Ishikawa (cell line): ENCODE measurements at regions not wholly inside any gene's neighbourhood (a gene's known extent, or its start where the extent isn't known, plus 50 kb on each side); places are given as distances from the start of the nearest gene placed in this dataset.

ENCODE experiments used
- CEBPB ChIP-seq: IDR thresholded peaks from 2 replicates; pipeline ENCODE4 v1.6.1; 2012
- CREB1 ChIP-seq: IDR thresholded peaks from 2 replicates; pipeline ENCODE4 v1.6.1; 2012; ENCODE audit warnings: low read depth
- EGR1 ChIP-seq: IDR thresholded peaks from 2 replicates; pipeline ENCODE4 v1.6.1; 2012
- EP300 ChIP-seq: IDR thresholded peaks from 2 replicates; pipeline ENCODE4 v1.6.1; 2012; ENCODE audit warnings: borderline replicate concordance
- FOXM1 ChIP-seq: IDR thresholded peaks from 2 replicates; pipeline ENCODE4 v1.6.1; 2012; ENCODE audit warnings: low read depth, borderline replicate concordance
- NFIC ChIP-seq: IDR thresholded peaks from 2 replicates; pipeline ENCODE4 v1.6.1; 2012
- RAD21 ChIP-seq: IDR thresholded peaks from 2 replicates; pipeline ENCODE4 v1.6.1; 2012; ENCODE audit warnings: low read depth
- TAF1 ChIP-seq: IDR thresholded peaks from 2 replicates; pipeline ENCODE4 v1.6.1; 2012; ENCODE audit warnings: low read depth, mild to moderate bottlenecking
- TCF12 ChIP-seq: IDR thresholded peaks from 2 replicates; pipeline ENCODE4 v1.6.1; 2012; ENCODE audit warnings: low read depth
- TEAD4 ChIP-seq: IDR thresholded peaks from 2 replicates; pipeline ENCODE4 v1.6.1; 2012
- YY1 ChIP-seq: IDR thresholded peaks from 2 replicates; pipeline ENCODE4 v1.6.1; 2012; ENCODE audit warnings: low read depth
- ZBTB7A ChIP-seq: IDR thresholded peaks from 2 replicates; pipeline ENCODE4 v1.6.1; 2012; ENCODE audit warnings: low read depth
- TF ChIP-seq, protein P1 (sequence below): IDR thresholded peaks from 2 replicates; pipeline ENCODE4 v1.6.1; 2012; ENCODE audit warnings: low read depth, mild to moderate bottlenecking
- TF ChIP-seq, protein P2 (sequence below): IDR thresholded peaks from 2 replicates; pipeline ENCODE4 v1.6.1; 2012
- TF ChIP-seq, protein P3 (sequence below): IDR thresholded peaks from 2 replicates; pipeline ENCODE4 v1.6.1; 2012

DNA sequence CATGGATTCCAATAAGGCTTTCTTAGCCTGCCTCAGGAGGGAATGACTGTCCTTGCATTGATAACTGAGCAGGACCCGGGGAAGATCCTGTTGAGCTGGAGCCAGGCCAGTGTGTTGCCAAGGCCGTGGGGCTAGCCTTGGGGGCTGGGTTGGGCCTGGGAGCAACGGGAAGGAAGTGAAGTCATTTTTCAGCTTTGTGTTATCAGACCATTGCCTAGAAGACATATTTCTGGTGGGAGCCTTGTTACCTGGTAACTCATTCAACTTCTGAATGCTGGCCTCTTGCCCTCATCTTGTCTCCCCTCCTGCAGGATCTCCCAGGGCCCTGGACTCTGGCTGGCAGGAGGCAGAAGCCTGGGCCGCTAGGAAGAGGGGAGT, 92.7 kb upstream of the MGAT5 start:
- TF ChIP-seq NFIC (no peak), TEAD4 (no peak)

DNA sequence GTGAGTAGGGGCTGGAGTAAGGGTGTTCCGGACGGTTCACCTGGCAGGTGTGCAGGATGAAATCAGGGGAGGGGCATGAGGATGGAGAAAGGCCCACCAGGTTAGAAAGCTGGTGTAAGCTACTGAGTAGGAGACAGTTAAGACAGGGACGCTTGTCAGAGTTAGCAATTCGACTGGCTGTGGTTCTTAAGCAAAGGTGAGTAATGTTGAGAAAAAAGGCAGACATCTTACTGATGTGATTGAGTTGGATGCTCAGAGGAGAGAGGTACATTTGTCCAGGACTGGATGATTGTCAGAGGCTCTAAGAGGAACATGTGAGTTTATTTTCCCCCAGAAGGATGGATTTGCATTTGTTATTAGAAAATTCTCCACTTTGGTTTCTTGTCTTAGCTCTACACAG, 90.5 kb upstream of the MGAT5 start:
- TF ChIP-seq, protein P1, sequence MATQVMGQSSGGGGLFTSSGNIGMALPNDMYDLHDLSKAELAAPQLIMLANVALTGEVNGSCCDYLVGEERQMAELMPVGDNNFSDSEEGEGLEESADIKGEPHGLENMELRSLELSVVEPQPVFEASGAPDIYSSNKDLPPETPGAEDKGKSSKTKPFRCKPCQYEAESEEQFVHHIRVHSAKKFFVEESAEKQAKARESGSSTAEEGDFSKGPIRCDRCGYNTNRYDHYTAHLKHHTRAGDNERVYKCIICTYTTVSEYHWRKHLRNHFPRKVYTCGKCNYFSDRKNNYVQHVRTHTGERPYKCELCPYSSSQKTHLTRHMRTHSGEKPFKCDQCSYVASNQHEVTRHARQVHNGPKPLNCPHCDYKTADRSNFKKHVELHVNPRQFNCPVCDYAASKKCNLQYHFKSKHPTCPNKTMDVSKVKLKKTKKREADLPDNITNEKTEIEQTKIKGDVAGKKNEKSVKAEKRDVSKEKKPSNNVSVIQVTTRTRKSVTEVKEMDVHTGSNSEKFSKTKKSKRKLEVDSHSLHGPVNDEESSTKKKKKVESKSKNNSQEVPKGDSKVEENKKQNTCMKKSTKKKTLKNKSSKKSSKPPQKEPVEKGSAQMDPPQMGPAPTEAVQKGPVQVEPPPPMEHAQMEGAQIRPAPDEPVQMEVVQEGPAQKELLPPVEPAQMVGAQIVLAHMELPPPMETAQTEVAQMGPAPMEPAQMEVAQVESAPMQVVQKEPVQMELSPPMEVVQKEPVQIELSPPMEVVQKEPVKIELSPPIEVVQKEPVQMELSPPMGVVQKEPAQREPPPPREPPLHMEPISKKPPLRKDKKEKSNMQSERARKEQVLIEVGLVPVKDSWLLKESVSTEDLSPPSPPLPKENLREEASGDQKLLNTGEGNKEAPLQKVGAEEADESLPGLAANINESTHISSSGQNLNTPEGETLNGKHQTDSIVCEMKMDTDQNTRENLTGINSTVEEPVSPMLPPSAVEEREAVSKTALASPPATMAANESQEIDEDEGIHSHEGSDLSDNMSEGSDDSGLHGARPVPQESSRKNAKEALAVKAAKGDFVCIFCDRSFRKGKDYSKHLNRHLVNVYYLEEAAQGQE = no peak
- TF ChIP-seq FOXM1 (no peak), TAF1 (no peak), CREB1 (no peak), EGR1 (no peak), TCF12 (no peak), ZBTB7A (no peak), RAD21 (no peak), TEAD4 (no peak), YY1 (no peak)
- TF ChIP-seq, protein P2, sequence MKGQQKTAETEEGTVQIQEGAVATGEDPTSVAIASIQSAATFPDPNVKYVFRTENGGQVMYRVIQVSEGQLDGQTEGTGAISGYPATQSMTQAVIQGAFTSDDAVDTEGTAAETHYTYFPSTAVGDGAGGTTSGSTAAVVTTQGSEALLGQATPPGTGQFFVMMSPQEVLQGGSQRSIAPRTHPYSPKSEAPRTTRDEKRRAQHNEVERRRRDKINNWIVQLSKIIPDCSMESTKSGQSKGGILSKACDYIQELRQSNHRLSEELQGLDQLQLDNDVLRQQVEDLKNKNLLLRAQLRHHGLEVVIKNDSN = no peak

DNA sequence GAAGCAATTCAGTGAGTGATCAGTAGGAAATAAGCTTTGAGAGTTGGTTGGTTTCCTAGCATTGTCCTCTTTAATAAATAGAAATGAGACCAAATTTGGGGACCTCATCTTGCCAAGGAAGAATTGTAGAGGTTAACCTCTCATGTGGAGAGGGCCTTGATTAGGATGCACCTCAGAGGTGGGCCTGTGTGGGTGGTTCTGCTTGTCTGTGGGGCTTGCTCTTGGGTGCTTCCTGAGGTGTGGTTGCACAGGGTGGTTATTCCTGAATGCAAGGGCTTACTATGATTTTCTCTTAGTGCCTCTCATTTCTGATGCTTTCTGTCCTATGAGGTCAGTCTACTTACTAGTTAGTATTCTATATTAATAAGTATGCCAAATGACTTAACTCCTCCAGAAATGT, 89.6 kb upstream of the MGAT5 start:
- TF ChIP-seq, protein P1 = no peak
- no peak for TF ChIP-seq RAD21
- TF ChIP-seq EGR1 = no peak
- no peak for TF ChIP-seq TAF1
- TF ChIP-seq, protein P2 = no peak
- no peak for TF ChIP-seq TEAD4
- TF ChIP-seq CEBPB = no peak
- TF ChIP-seq EP300 = no peak
- TF ChIP-seq, protein P3, sequence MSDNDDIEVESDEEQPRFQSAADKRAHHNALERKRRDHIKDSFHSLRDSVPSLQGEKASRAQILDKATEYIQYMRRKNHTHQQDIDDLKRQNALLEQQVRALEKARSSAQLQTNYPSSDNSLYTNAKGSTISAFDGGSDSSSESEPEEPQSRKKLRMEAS = no peak
- no peak for TF ChIP-seq TCF12
- TF ChIP-seq CREB1 = no peak
- TF ChIP-seq ZBTB7A = no peak
- TF ChIP-seq FOXM1 = no peak
- no peak for TF ChIP-seq NFIC
- no peak for TF ChIP-seq YY1

DNA sequence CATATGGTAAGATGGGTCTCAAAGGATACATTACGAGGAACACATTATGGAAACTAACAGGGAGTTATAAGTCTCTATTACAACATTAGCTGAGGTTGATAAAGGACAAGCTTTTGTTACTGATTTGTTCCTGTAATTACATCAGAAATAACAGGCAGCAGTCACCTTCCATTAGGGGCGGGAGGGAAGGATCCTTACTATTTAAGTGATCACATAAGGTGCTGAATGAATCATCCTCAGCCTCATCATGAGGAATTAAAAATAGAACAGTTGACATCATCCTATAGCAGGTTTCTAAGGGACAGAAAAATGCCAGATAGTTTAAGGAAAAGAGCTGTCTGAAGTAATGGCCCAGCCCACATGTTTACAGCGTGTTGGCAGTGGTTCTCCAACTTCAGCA, 86.9 kb upstream of the MGAT5 start:
- TF ChIP-seq TEAD4 (no peak), EGR1 (no peak)

DNA sequence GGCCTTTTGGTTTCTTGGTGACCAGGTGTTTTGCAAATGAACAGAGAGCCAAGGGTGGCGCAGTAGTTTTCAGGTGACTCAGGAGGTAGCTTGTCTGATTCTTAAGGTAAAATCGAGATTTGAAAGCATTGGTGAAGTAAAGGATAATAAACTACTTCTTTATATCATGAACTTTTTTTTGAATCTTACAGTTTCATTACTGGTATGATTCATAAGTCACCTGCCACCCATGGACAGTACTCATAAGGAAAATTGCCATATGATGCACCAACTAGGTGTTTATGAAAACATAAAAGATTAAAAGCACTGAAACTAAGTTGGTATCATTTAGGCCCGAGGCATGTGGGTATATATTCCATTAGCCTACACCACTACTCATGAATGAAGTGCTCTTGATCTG, 84.1 kb upstream of the MGAT5 start:
- no peak for TF ChIP-seq CREB1

DNA sequence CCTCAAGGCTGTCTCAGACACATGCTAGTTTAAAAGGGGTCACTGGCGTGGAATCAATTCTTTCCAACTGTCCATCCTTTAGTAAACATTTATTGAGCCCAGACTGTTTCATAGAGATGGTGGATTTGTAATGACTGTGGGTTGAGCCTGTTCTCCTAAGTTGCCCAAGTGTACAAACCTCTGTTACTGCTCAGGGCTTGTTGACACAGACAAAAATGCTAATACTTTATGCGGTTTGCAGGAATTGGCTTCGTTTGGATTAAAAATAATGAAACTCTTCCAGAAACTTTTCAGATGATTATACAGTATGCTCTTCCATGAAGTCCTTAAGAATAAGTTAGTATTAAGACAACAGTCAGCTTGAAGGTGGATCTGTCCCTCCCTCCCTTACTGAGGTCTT, 83.6 kb upstream of the MGAT5 start:
- TF ChIP-seq EP300 = no peak
- TF ChIP-seq, protein P3 = no peak
- no peak for TF ChIP-seq ZBTB7A

DNA sequence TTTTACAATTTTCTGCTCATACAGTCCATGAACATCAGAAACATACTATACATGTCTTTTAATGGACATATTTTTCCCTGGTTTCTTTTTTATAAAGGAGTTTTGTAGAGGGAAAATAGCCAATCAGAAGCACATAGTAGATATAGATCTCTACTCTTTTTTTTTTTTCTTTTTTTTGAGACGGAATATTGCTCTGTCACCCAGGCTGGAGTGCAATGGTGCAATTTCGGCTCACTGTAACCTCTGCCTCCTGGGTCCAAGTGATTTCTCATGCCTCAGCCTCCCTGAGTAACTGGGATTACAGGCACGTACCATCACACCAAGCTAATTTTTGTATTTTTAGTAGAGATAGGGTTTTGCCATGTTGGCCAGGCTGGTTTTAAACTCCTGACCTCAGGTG, 83.2 kb upstream of the MGAT5 start:
- TF ChIP-seq RAD21 (no peak), NFIC (no peak), CEBPB (no peak), EP300 (no peak), YY1 (no peak), TAF1 (no peak), CREB1 (no peak), ZBTB7A (no peak)
- TF ChIP-seq, protein P2 = no peak
- TF ChIP-seq, protein P1 = no peak
